GM19023 (cell line): ENCODE measurements at regions not wholly inside any gene's neighbourhood (a gene's known extent, or its start where the extent isn't known, plus 50 kb on each side); places are given as distances from the start of the nearest gene placed in this dataset.
"Not testable (repeated sequence)": the region's sequence is repeated elsewhere in the genome, so short reads cannot be mapped to it uniquely, and the experiment has no call there.

ENCODE experiments used
- ATAC-seq: cut with Tn5 transposase; IDR thresholded peaks from one replicate; pipeline ENCODE4 v1.9.1; 2021; ENCODE audit warnings: mild to moderate bottlenecking, moderate library complexity; ENCODE audit not compliant: unreplicated experiment

- not testable (repeated sequence) for ATAC-seq
Observed at GRCh38 chr1:120550335-120550734, 135.5 kb downstream of the NBPF8 start.

GRCh38 chr1:120552190-120552589, 137.4 kb downstream of the NBPF8 start:
- ATAC-seq: not testable (repeated sequence)

GRCh38 chr1:120557605-120558302, 142.9 kb downstream of the NBPF8 start:
- peak; percentile 0 for ATAC-seq

- peak; percentile 84 for ATAC-seq
Observed at GRCh38 chr1:120558303-120559060, 143.6 kb downstream of the NBPF8 start.

GRCh38 chr1:120561767-120562166, 146.9 kb downstream of the NBPF8 start:
- ATAC-seq: not testable (repeated sequence)

GRCh38 chr1:120565396-120565795, 150.6 kb downstream of the NBPF8 start:
- ATAC-seq: not testable (repeated sequence)

GRCh38 chr1:120567620-120568019, 152.8 kb downstream of the NBPF8 start:
- not testable (repeated sequence) for ATAC-seq

- not testable (repeated sequence) for ATAC-seq
Observed at GRCh38 chr1:120575201-120575600, 148.5 kb upstream of the NBPF26 start.

GRCh38 chr1:120582135-120582534, 141.6 kb upstream of the NBPF26 start:
- ATAC-seq: not testable (repeated sequence)

GRCh38 chr1:120586053-120586452, 137.7 kb upstream of the NBPF26 start:
- ATAC-seq: not testable (repeated sequence)

GRCh38 chr1:120588811-120589210, 134.9 kb upstream of the NBPF26 start:
- not testable (repeated sequence) for ATAC-seq

GRCh38 chr1:120591774-120592173, 132.0 kb upstream of the NBPF26 start:
- ATAC-seq: not testable (repeated sequence)

GRCh38 chr1:120592943-120593342, 130.8 kb upstream of the NBPF26 start:
- ATAC-seq: not testable (repeated sequence)

- ATAC-seq: not testable (repeated sequence)
Observed at GRCh38 chr1:120593648-120594047, 130.1 kb upstream of the NBPF26 start.

- not testable (repeated sequence) for ATAC-seq
Observed at GRCh38 chr1:120598331-120598951, 125.3 kb upstream of the NBPF26 start.

- ATAC-seq: not testable (repeated sequence)
Observed at GRCh38 chr1:120599511-120599910, 124.2 kb upstream of the NBPF26 start.

GRCh38 chr1:120600442-120601041, 123.2 kb upstream of the NBPF26 start:
- not testable (repeated sequence) for ATAC-seq

GRCh38 chr1:120607882-120608281, 115.9 kb upstream of the NBPF26 start:
- not testable (repeated sequence) for ATAC-seq

- not testable (repeated sequence) for ATAC-seq
Observed at GRCh38 chr1:120608314-120609014, 115.3 kb upstream of the NBPF26 start.

- not testable (repeated sequence) for ATAC-seq
Observed at GRCh38 chr1:120609015-120609573, 114.7 kb upstream of the NBPF26 start.
